Fibroblast of skin of left quadriceps (primary cell): ENCODE measurements at regions not wholly inside any gene's neighbourhood (a gene's known extent, or its start where the extent isn't known, plus 50 kb on each side); places are given as distances from the start of the nearest gene placed in this dataset.
"Not testable (repeated sequence)": the region's sequence is repeated elsewhere in the genome, so short reads cannot be mapped to it uniquely, and the experiment has no call there.

Experiments
- DNase-seq, 2 experiments: peaks; one replicate each; pipeline ENCODE4 v3.0.0-alpha.2; 2013; ENCODE audit warnings: low read depth in 2 of 2

- DNase-seq, result no peak
These were observed 223.8 kb upstream of the ZCCHC13 start for GRCh38 chrX:74080165-74080564.

- no peak for DNase-seq
These were observed 213.4 kb upstream of the XIST start for GRCh38 chrX:74065831-74066390.

DNA sequence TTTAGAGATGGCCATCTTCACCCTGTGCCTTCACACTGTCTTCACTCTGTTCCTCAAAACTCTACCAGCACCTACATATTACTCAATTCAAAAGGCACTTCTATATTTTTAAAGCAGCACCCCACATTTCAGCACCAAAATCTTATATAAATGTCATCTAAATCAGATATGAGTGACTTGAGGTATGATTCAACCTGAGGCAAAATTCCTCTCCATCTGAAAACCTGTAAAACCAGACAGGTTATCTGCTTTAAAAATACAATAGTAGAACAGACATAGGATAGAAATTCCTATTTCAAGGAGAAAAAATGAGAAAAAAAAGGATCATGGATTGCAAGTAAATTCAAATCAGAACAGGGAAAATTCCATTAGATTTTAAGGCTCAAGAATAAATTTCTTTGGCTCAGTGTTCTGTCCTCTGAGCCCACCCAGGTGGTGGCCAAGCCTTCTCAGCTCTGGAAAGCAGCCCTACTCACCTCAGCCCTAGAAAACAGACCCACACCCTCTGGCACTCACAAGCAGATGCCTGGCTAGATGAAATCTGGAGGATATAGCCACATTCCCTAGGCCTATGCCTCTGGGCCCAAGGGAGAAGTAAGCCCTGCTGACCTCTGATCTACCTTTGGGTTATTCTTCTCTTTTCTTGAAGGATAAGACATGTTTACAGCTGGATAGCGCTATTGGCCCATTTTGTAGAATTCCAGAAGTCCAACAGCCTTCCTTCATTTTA, 211.1 kb upstream of the XIST start:
- DNase-seq, result no peak

DNA sequence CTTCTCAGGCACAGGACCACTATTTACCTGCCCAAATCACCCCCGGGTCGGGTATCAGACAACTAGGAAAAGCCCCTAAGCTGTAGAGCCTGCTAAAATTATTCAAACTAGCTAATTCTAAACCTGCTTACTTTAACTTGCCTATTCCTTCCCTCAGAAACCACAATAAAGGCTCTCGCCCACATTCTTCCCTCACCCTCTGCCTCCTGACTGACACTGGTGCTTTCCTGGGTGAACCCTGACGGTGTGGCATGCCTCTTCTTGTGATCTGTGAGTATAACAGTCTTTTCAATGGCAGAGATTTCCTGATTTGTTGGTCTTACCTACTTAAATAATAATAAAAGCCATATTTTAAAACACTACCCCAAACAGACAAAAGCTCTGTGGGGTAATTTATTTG, 209.4 kb upstream of the XIST start:
- no peak for DNase-seq

GRCh38 chrX:74049126-74049525, 196.6 kb upstream of the XIST start:
- DNase-seq, result no peak

- DNase-seq, result not testable (repeated sequence)
These were observed 181.6 kb upstream of the XIST start for GRCh38 chrX:74034066-74034465.

DNA sequence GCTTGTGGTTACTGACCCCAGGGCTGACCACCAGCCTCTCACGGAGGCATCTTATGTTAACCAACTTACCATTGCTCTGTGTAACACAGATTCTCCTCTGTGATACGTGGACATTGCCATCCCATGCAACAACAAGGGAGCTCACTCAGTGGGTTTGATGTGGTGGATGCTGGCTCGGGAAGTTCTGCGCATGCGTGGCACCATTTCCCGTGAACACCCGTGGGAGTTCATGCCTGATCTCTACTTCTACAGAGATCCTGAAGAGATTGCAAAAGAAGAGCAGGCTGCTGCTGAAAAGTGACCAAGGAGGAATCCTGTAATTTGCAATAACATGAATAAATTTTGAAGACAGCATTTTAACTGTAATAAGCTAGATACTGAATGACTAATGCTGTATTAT, 179.0 kb upstream of the XIST start:
- not testable (repeated sequence) for DNase-seq

DNA sequence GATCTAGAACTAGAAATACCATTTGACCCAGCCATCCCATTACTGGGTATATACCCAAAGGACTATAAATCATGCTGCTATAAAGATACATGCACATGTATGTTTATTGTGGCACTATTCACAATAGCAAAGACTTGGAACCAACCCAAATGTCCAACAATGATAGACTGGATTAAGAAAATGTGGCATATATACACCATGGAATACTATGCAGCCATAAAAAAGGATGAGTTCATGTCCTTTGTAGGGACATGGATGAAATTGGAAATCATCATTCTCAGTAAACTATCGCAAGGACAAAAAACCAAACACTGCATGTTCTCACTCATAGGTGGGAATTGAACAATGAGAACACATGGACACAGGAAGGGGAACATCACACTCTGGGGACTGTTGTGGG, 178.3 kb upstream of the XIST start:
- DNase-seq, result not testable (repeated sequence)

- not testable (repeated sequence) for DNase-seq
These were observed 172.6 kb upstream of the XIST start for GRCh38 chrX:74025145-74025544.

DNA sequence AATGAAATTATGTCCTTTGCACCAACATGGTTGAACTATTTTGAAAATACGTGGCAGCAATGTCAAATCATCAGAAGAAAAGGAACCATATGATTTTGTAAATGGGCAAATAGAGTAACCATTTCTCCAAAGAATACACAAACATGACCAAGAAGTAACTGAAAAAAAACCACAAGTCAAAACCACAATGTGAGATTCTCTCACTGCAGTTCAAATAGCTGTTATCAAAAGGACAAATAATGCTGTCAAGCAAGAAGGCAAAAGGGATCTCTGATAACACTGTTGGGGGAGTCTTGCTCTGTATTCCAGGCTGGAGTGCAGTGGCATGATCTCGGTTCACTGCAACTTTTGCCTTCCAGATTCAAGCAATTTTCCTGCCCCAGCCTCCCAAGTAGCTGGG, 170.7 kb upstream of the XIST start:
- no peak for DNase-seq

DNA sequence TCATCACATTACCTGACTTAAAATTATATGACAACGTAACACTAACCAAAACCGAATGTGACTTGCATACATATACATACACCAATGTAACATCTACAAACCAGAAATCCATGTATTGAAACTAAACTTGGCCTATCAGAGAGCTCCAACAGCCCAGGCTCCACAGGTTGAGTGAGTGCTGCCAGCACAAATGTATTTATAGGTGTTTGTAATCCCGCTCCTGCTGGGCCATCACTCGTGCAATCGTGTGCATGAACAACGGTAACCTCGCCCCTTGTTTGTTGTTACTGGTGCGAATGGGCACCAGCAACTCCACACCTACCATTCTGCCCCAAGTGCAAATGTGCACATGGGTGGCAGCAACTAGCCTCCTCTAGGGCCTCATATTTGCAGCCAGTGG, 165.7 kb upstream of the XIST start:
- DNase-seq, result no peak

GRCh38 chrX:74015379-74016019, 163.0 kb upstream of the XIST start:
- peak in 1 of 2 experiments; percentile 34 for DNase-seq

DNA sequence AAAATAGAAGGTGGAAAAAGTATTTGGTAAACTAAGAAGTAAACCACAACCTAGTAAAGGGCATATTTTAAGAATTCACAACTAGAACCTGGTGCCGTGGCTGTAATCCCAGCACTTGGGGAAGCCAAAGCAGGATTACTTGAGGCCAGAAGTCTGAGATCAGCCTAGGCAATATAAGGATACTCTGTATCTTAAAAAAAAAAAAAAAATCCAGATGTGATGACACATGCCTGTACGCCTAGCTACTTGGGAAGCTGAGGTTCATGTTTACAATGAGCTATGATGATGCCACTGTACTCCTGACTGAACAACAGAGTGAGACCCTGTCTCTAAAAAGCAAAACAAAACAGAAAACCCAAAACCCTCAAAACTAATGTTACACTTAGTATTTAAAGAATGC, 156.5 kb upstream of the XIST start:
- DNase-seq, result no peak

- DNase-seq, result no peak
These were observed 139.5 kb upstream of the XIST start for GRCh38 chrX:73992019-73992418.

DNA sequence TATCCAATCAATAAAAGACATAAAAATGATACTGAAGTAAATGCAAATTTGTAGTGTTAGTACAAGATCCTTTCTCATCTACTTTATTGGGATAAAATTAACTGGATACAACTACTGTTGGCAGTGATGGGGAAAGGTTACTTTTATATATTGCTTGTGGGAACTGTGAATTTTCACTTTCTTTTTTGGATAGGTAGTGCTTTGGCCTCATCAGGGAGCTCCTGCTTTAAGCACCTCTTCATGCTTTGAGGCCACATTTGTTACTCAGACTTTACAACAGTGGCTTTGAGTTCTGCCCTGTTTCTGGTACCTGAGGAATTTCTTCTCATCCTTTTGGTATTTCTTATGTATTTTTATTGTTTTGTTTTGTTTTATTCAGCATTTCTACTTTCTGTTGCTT, 134.7 kb upstream of the XIST start:
- no peak for DNase-seq

DNA sequence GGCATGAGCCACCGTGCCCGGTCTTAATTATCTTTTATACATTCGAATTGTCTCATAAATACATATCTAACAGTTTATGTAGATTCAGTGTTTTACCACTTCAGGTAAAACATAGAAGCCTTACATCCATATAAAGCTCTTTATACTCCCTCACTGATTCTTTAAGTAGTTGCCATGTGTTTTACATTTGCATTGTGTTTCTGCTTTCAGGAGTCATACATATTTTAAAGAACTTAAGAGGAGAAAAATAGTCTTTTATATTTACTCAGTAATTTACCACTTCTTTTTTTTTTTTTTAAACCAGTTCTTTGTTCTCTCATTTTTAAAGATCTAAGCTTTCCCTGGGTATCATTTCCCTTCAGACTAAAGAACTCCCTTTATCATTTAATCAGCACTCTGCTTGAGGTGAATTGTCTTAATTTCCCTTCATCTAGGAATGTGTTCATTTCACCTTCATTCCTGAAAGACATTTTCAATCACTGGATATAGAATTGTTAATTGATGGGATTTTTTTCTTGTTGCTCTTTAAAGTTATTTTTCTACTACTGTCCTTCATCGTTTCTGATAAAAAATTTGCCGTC, 127.1 kb upstream of the XIST start:
- DNase-seq, result no peak

- no peak for DNase-seq
These were observed 125.1 kb upstream of the XIST start for GRCh38 chrX:73977542-73978169.

DNA sequence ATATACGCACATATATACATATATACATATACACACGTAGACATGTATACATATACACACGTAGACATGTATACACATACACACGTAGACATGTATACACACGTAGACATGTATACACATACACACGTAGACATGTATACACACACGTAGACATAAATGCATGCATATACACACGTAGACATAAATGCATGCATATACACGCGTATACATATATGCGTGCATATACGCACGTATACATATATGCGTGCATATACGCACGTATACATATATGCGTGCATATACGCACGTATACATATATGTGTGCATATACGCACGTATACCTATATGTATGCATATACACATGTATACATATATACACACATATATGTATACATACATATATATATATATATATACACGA, 114.9 kb upstream of the XIST start:
- DNase-seq, result not testable (repeated sequence)

DNA sequence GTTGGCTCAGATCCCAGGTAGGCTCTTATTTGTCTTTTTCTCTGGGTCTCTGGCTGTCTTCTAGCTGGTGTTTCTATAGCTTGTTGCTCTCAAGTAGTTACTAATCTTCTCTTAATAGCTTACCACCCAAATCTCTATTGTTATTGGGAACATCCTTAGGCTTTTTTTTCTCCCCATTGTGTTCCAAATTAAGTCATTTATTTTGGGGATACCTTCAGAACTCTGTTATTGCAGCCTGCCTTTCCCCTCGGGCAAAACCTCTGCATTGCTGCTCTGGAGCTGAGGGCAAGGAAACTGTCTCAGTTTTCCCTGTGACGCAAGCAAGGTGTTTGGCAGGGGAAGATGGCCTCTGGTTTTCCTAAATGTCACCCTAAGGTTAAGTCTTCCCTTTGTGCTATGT, 113.3 kb upstream of the XIST start:
- DNase-seq, result no peak

- DNase-seq, result no peak
These were observed 112.1 kb upstream of the XIST start for GRCh38 chrX:73964579-73964978.

DNA sequence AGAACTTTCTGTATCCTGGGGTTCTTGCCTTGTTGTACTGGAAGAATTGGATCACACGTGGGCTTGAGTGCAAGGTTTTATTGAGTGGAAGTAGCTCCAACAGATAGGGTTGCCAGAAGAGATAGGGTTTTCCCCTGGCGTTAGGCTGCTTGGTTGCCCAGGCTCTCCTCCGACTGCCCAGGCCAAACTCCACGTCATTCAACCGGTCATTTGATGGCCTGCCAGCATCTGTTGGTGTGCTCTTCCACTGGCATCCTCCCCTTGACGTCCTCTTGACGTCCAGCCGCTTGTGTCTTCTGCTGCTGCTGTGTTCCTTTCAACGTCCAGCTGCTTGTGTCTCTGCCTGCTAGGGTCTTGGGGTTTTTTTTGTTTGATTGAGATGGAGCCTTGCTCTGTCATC, 111.2 kb upstream of the XIST start:
- DNase-seq, result no peak

DNA sequence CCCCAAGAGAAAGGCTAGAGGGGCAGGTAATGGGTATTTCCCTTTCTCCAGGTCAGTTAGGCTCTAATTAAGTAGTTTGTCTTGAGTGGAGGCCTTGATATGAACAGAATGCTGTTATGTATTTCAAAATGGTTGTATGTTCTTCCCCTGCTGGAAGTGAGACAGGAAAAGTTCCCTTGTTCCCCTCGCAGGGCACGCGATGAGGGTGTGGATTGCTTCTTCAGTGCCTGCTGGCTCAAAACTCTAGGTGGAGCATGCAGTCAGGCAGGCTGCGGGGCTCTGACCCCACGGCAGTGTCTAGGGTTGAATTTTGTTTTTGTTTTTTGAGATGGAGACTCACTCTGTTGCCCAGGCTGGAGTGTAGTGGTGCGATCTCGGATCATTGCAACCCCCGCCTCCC, 110.4 kb upstream of the XIST start:
- DNase-seq, result no peak

GRCh38 chrX:73961867-73962266, 109.4 kb upstream of the XIST start:
- DNase-seq, result not testable (repeated sequence)
